NCI-H1417 treated with DMSO at 0.1 percent for 48 hours (cell line): ENCODE measurements at regions not wholly inside any gene's neighbourhood (a gene's known extent, or its start where the extent isn't known, plus 50 kb on each side); places are given as distances from the start of the nearest gene placed in this dataset.

Experiments used
- DNase-seq: peaks from one replicate; lab custom pipeline; 2025; lab: John Stamatoyannopoulos, UW

GRCh38 chr16:72502594-72503005 lies 330.6 kb upstream of the PMFBP1 start:
- DNase-seq = no peak

GRCh38 chr16:72501739-72502593 lies 330.0 kb upstream of the PMFBP1 start:
- peak; percentile 28 for DNase-seq

DNA sequence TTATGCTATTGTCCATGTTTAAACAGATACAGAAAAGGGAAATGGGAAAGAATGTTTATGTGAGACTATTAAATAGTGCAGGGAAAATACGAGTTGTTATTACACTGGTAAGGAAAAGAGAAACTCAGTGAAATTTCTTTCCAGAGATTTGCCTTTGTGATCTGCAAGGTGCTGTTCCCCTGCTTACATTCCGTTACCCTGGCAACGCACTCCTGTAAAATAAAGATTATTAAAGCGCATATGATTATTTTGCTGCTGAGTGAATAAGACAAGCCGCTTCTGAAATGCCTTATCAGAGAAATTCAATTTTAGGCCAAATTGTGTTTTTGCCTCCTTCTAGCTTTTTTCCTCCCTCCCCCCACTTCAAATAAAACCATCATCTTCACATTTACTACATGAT lies 328.6 kb upstream of the PMFBP1 start:
- DNase-seq = no peak

GRCh38 chr16:72493716-72494415 lies 321.9 kb upstream of the PMFBP1 start:
- DNase-seq = no peak

- no peak for DNase-seq
Observed at GRCh38 chr16:72487283-72487682, 315.3 kb upstream of the PMFBP1 start.

DNA sequence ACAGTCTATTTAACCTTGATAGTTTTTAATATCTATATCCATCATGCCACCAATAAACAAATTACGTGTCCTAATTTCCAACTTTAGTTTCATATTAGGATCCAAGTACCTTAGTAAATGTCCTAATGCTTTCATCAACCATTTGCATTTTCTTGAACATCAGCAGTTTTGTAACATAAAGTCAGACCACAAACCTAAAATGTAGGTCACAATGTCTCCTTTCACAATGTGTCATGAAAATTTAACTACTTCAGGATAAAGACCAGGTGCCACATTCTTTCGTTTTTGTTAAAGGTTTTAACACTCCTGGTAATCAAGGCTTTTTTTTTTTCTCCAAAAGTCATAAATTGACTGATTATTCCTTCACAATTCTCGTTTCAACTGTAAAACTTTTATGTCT lies 310.7 kb upstream of the PMFBP1 start:
- DNase-seq = no peak

GRCh38 chr16:72481419-72481818 lies 309.5 kb upstream of the PMFBP1 start:
- DNase-seq = no peak

GRCh38 chr16:72480911-72481310 lies 309.0 kb upstream of the PMFBP1 start:
- DNase-seq = no peak

- DNase-seq = no peak
Observed at GRCh38 chr16:72475688-72476087, 303.7 kb upstream of the PMFBP1 start.

DNA sequence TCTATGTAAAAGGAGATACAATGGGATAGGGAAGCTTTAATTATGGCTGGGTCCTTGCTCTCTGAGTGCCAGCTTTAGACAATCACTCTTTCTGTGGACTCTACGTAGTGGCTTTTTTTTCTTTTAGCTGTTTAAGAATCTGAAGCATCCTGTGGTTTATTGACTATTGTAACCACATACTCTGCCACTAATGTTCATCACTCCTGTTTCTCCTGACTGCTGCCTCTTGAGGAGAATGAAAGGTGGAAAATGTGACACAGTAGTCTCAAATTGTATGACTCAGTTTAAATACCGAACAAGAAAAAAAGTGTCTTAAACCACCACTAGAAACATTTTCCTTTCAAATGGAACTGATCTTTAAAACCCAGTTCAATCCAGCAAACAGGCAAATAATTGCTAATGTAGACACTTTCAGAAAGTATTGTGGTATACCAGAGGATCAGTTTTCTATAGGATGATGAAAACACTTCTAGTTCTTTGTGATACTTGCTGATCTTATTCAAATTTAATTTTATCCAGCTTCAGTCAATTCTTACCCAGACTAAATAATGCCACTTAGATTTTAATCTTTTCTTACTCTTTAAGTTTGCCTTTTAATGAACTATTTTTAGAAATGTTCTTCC lies 302.7 kb upstream of the PMFBP1 start:
- no peak for DNase-seq

DNA sequence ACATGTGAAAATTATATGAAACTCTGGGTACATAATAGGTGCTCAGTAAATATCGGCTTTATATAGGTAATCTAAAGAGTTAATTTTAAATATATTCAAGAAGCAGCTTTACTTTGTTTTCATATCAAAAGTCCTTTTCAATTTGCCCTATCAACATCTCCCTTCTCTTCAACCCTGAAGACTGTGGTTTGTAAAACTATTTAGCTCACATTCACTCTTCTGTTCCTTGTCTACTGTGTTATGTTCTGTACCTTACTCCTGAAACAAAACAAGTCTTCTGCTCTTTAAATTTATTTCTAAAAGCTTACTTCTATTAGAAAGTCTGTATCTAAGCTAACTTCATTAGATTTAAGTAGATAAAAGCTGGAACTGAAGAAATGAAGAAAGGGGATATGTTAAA lies 301.7 kb upstream of the PMFBP1 start:
- DNase-seq = no peak

DNA sequence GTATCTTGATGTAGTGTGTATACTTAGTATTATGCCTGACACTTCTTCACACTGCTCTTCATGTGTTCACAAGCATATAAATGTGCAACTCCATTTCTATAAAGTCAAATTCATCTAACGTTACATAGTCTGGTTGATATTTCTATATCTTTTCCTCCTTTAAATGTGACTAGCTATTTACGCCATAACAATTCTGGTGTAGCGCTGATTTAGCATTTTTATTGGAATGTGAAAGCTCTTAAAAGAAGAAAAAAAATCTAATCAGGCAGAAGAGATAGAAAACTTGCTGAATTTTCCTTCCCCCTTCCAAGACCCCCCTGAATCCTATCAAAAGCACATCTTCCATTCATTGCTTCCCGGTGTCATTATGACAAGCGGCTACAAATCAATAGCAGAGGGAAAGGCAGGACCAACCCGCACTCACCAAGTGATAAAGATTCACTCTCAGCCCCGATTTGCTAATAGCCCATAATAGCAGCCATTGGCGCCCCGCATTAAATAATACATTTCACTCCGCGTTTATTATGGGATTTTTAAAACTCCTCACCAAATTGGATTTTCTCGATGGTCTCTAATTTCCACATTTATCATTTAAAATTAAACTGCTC lies 299.5 kb upstream of the PMFBP1 start:
- DNase-seq = no peak

DNA sequence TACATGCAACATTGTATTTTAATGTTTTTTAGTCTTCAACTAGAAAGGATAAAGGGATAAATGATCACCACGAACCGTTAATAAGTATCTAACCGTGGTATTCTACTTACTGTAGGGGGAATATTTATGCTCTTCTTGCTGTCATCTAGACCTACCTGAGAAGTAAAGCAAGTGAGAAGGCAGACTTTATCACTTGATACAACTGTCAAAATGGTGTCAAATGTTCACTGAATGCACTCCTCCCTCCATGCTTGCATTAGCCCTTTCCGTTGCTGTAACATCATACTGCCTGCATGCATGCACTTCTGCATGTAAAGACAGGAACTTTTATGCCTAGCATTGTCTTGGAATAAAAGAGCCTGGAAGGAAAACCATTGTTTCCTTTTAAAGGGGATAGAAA lies 298.6 kb upstream of the PMFBP1 start:
- no peak for DNase-seq

- no peak for DNase-seq
Observed at GRCh38 chr16:72469932-72470331, 298.0 kb upstream of the PMFBP1 start.

DNA sequence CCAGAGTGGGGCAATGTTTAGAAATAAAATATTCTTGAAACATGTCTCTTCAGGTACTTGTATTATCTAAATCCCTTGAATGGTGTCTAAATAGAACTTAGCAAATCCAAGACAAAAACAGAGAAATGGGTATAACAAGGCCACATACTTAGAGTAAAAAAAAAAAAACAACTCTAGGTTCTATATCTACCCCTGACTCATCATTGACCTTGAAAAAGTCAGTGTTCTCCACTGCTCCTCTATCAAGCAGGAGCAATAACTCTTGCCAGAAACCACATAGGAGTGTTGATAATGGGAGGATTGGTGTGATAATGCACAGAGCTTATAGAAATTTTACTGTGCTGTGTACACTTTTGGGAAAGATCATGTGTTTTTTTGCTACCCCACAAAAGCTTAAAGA lies 296.6 kb upstream of the PMFBP1 start:
- no peak for DNase-seq

DNA sequence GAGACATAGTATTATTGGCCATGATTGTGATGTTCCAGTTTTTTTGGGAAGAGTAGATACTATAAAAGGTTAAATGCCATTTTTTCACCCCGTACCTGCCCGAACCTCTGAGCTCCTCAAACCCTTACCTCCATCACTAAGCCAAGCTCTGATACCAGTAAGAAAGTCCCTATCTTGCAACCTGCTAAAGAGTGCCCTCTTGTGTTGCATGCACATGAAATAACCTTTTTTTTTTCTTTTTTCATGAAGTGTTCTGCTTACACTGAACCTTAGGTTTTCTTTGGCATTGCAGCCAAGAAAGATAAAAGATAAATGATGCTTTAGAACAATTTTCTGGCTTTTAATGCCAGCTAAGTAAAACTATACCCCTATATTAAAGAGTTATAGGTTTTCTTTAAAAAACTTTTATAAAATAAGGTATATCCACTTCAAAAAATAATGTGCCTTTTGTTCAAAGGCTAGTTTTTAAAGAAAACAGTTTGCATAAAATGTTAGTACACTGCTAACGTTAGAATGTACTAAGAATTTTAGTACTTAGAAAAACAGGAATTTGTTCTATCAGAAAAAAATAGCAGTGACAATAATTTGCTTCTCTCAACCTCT lies 295.3 kb upstream of the PMFBP1 start:
- peak; percentile 14 for DNase-seq

- DNase-seq = no peak
Observed at GRCh38 chr16:72464597-72465368, 292.8 kb upstream of the PMFBP1 start.

DNA sequence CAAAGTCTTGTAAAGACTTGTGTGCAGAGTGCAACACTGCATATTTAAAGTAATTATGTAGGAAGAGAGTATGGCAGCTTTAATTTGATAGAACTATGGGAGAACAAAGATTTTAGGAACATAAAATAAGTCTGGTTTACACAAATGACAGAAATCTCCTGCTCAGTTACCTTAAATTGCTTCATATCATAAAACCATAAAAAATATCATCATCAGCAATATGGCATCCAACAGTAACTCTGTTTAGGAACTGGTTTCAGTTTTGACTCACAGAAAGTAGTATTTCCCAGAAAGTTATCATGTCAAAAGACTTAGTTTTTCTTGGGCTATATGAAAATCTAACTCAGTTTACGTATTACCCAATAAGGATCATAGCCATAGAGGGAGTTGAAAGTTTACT lies 292.1 kb upstream of the PMFBP1 start:
- DNase-seq = no peak

- DNase-seq = no peak
Observed at GRCh38 chr16:72458035-72458434, 286.1 kb upstream of the PMFBP1 start.

DNA sequence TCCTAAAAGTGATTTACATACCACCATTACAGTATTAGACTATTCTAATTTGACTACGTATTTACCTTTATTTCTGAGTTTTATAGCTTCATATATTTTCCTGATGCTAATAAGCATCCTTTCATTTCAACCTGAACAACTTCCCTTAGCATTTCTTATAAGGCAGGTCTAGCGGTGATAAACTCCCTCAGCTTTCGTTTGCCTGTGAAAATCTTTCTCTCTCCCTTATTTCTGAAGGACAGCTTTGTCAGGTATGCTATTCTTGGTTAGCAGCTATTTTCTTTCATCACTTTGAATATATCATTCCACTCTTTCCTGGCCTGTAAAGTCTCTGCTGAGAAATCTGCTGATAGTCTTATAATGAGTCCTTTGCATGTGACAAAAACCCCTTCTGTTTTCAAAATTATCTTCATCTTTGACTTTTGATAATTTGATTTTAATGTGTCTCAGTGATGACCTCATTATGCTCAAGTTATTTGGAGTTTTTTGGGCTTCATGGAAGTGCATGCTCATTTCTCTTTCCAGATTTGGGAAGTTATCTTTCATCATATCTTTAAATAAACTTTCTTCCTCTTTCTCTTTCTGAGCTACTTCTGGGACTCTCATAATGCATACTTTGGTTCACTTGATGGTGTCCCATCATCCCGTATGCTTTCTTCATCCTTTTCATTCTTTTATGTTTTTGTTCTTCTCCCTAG lies 285.4 kb upstream of the PMFBP1 start:
- DNase-seq = no peak
